Parathyroid adenoma (tissue), 2 donors: ENCODE measurements at regions not wholly inside any gene's neighbourhood (a gene's known extent, or its start where the extent isn't known, plus 50 kb on each side); places are given as distances from the start of the nearest gene placed in this dataset.

ENCODE experiments used
- H2AFZ ChIP-seq: fragments of 300-600 bp; sonication (generic); one replicate; pipeline ENCODE4 v1.7.0; 2017; ENCODE audit warnings: antibody characterized with exemption, mild to moderate bottlenecking
- H3K27ac ChIP-seq: fragments of 300-600 bp; sonication (generic); one replicate; pipeline ENCODE4 v1.7.0; 2017
- H3K27me3 ChIP-seq: fragments of 300-600 bp; sonication (generic); one replicate; pipeline ENCODE4 v1.7.0; 2017; ENCODE audit warnings: low read length; ENCODE audit not compliant: control insufficient read depth, insufficient read depth
- H3K36me3 ChIP-seq: fragments of 300-600 bp; sonication (generic); one replicate; pipeline ENCODE4 v1.7.0; 2017; ENCODE audit warnings: low read length; ENCODE audit not compliant: control insufficient read depth, insufficient read depth
- H3K4me1 ChIP-seq: fragments of 300-600 bp; sonication (generic); one replicate; pipeline ENCODE4 v1.7.0; 2017; ENCODE audit warnings: control low read depth
- H3K4me2 ChIP-seq: fragments of 300-600 bp; sonication (generic); one replicate; pipeline ENCODE4 v1.7.0; 2017; ENCODE audit warnings: low read length
- H3K4me3 ChIP-seq: fragments of 300-600 bp; sonication (generic); one replicate; pipeline ENCODE4 v1.7.0; 2017; ENCODE audit warnings: low read depth, low read length
- H3K79me2 ChIP-seq: fragments of 300-600 bp; sonication (generic); one replicate; pipeline ENCODE4 v1.7.0; 2017; ENCODE audit warnings: control low read depth
- H3K9ac ChIP-seq: fragments of 300-600 bp; sonication (generic); one replicate; pipeline ENCODE4 v1.7.0; 2017; ENCODE audit warnings: mild to moderate bottlenecking
- H3K9me3 ChIP-seq: fragments of 300-600 bp; sonication (generic); one replicate; pipeline ENCODE4 v1.7.0; 2017; ENCODE audit warnings: low read length; ENCODE audit not compliant: control insufficient read depth
- CTCF ChIP-seq: fragments of 300-600 bp; sonication (generic); IDR thresholded peaks from one replicate; pipeline ENCODE4 v1.7.0; 2017; ENCODE audit warnings: antibody characterized with exemption, mild to moderate bottlenecking
- donor health status: primary hyperparathyroidism.

GRCh38 chr13:104984296-104984818, 1551.1 kb downstream of the EFNB2 start:
- no peaks in the 10 kb centered on the region for H3K27me3 ChIP-seq
- no peaks in the 10 kb centered on the region for H3K36me3 ChIP-seq
- H2AFZ ChIP-seq: no peak overlapping the region
- H3K4me1 ChIP-seq: no peaks in the 10 kb centered on the region
- no peak overlapping the region for H3K4me2 ChIP-seq
- TF ChIP-seq CTCF: no peak
- H3K9ac ChIP-seq: no peak overlapping the region
- no peaks in the 10 kb centered on the region for H3K79me2 ChIP-seq
- no peaks in the 10 kb centered on the region for H3K9me3 ChIP-seq
- no peak overlapping the region for H3K4me3 ChIP-seq
- H3K27ac ChIP-seq: no peak overlapping the region

GRCh38 chr13:104983601-104984000, 1551.9 kb downstream of the EFNB2 start:
- H3K4me1 ChIP-seq: no peaks in the 10 kb centered on the region
- H3K27ac ChIP-seq: no peak overlapping the region
- TF ChIP-seq CTCF: no peak
- H3K27me3 ChIP-seq: no peaks in the 10 kb centered on the region
- H2AFZ ChIP-seq: no peak overlapping the region
- H3K9me3 ChIP-seq: no peaks in the 10 kb centered on the region
- H3K4me3 ChIP-seq: no peak overlapping the region
- no peak overlapping the region for H3K9ac ChIP-seq
- H3K4me2 ChIP-seq: no peak overlapping the region
- no peaks in the 10 kb centered on the region for H3K36me3 ChIP-seq
- H3K79me2 ChIP-seq: no peaks in the 10 kb centered on the region

GRCh38 chr13:104980586-104980985, 1554.9 kb downstream of the EFNB2 start:
- H3K4me3 ChIP-seq: no peak overlapping the region

GRCh38 chr13:104979281-104980030, 1556.0 kb downstream of the EFNB2 start:
- H3K4me1 ChIP-seq: no peaks in the 10 kb centered on the region
- no peak for TF ChIP-seq CTCF
- no peaks in the 10 kb centered on the region for H3K27me3 ChIP-seq

More at GRCh38 chr13:104980586-104980985, 1554.9 kb downstream of the EFNB2 start:
- H2AFZ ChIP-seq: no peak overlapping the region
- no peaks in the 10 kb centered on the region for H3K4me1 ChIP-seq
- no peak overlapping the region for H3K27ac ChIP-seq
- no peak overlapping the region for H3K9ac ChIP-seq
- H3K36me3 ChIP-seq: no peaks in the 10 kb centered on the region
- H3K79me2 ChIP-seq: no peaks in the 10 kb centered on the region
- no peaks in the 10 kb centered on the region for H3K9me3 ChIP-seq
- H3K4me2 ChIP-seq: no peak overlapping the region
- TF ChIP-seq CTCF: no peak
- H3K27me3 ChIP-seq: no peaks in the 10 kb centered on the region

GRCh38 chr13:104976986-104977385, 1558.5 kb downstream of the EFNB2 start:
- no peak overlapping the region for H2AFZ ChIP-seq

More at GRCh38 chr13:104979281-104980030, 1556.0 kb downstream of the EFNB2 start:
- no peak overlapping the region for H2AFZ ChIP-seq
- no peak overlapping the region for H3K4me3 ChIP-seq
- H3K79me2 ChIP-seq: no peaks in the 10 kb centered on the region
- H3K9me3 ChIP-seq: no peaks in the 10 kb centered on the region
- H3K9ac ChIP-seq: no peak overlapping the region
- no peak overlapping the region for H3K27ac ChIP-seq
- H3K4me2 ChIP-seq: no peak overlapping the region
- no peaks in the 10 kb centered on the region for H3K36me3 ChIP-seq

More at GRCh38 chr13:104976986-104977385, 1558.5 kb downstream of the EFNB2 start:
- H3K27me3 ChIP-seq: no peaks in the 10 kb centered on the region
- no peak overlapping the region for H3K4me3 ChIP-seq
- H3K27ac ChIP-seq: no peak overlapping the region
- H3K9me3 ChIP-seq: no peaks in the 10 kb centered on the region
- H3K36me3 ChIP-seq: no peaks in the 10 kb centered on the region
- H3K4me1 ChIP-seq: no peaks in the 10 kb centered on the region
- no peaks in the 10 kb centered on the region for H3K79me2 ChIP-seq
- no peak overlapping the region for H3K4me2 ChIP-seq
- H3K9ac ChIP-seq: no peak overlapping the region
- no peak for TF ChIP-seq CTCF
